H1 (cell line): ENCODE measurements at regions not wholly inside any gene's neighbourhood (a gene's known extent, or its start where the extent isn't known, plus 50 kb on each side); places are given as distances from the start of the nearest gene placed in this dataset.
A peak's percentile ranks its signal among the peaks of the same experiment; 100 is the strongest.

Experiments used
- CTCF ChIA-PET: fragments of 300-600 bp; sonication (Branson Sonifier 250); formaldehyde crosslinking; loops from one replicate; lab custom pipeline; 2021; ENCODE audit not compliant: partially characterized antibody; lab: Charles Lee
- POLR2A ChIA-PET: fragments of 300-600 bp; sonication (Branson Sonifier 250); formaldehyde crosslinking; loops from one replicate; lab custom pipeline; 2021; ENCODE audit warnings: inconsistent platforms; ENCODE audit not compliant: partially characterized antibody; lab: Charles Lee
- DNase-seq, 2 experiments: peaks; one replicate each; pipeline versions ENCODE4 v3.0.0 to v3.0.0-alpha.2; 2010 to 2022; ENCODE audit warnings: low spot score in 2 of 2, low read depth in 1 of 2, mixed read lengths in 1 of 2
- FAIRE-seq: peaks from 2 replicates; lab custom pipeline; 2011; peaks lifted over from hg19 to GRCh38; lab: Jason Lieb, UNC
- H2AFZ ChIP-seq: 2 replicates; pipeline ENCODE4 v1.8.1; 2012; ENCODE audit warnings: low read length, inconsistent platforms
- H2AK5ac ChIP-seq: 2 replicates; pipeline ENCODE4 v1.6.1; 2013; ENCODE audit warnings: low read depth, low read length
- H2BK120ac ChIP-seq: replicated peaks from 2 replicates; pipeline ENCODE3; 2013; ENCODE audit warnings: low read depth, low read length, inconsistent platforms
- H2BK12ac ChIP-seq: 2 replicates; pipeline ENCODE4 v1.6.1; 2013; ENCODE audit warnings: low read depth, low read length
- H2BK15ac ChIP-seq: 2 replicates; pipeline ENCODE4 v1.6.1; 2013; ENCODE audit warnings: low read length
- H2BK20ac ChIP-seq: 2 replicates; pipeline ENCODE4 v1.6.1; 2013; ENCODE audit warnings: low read length
- H2BK5ac ChIP-seq: 2 replicates; pipeline ENCODE4 v1.6.1; 2013; ENCODE audit warnings: low read depth, low read length
- H3K14ac ChIP-seq: 2 replicates; pipeline ENCODE4 v1.6.1; 2013; ENCODE audit warnings: inconsistent platforms; ENCODE audit not compliant: insufficient read length
- H3K18ac ChIP-seq: 2 replicates; pipeline ENCODE4 v1.6.1; 2013; ENCODE audit warnings: low read length; ENCODE audit errors: extremely low read depth
- H3K23ac ChIP-seq: 2 replicates; pipeline ENCODE4 v1.6.1; 2013; ENCODE audit warnings: inconsistent platforms; ENCODE audit not compliant: insufficient read length
- H3K23me2 ChIP-seq: 2 replicates; pipeline ENCODE4 v1.6.1; 2013; ENCODE audit warnings: low read depth, low read length
- H3K27ac ChIP-seq: 2 replicates; pipeline ENCODE4 v1.6.1; 2011; ENCODE audit warnings: low read depth, low read length, inconsistent platforms
- H3K27me3 ChIP-seq, 4 experiments: replicated peaks in 1 of 4; 1 replicate in 1 of 4; 2 replicates in 3 of 4; pipeline versions ENCODE4 v1.6.1 to v1.8.1; 2011 to 2013; ENCODE audit warnings: low read length in 3 of 4, mild to moderate bottlenecking in 3 of 4, inconsistent platforms in 2 of 4, mixed read lengths in 2 of 4, moderate library complexity in 1 of 4; ENCODE audit not compliant: control insufficient read depth in 3 of 4, insufficient read depth in 3 of 4; ENCODE audit errors: extremely low read depth in 1 of 4
- H3K36me3 ChIP-seq, 4 experiments: 2 replicates each; pipeline versions ENCODE4 v1.6.1 to v1.8.1; 2011 to 2013; ENCODE audit warnings: mild to moderate bottlenecking in 4 of 4, low read length in 3 of 4, moderate library complexity in 2 of 4, control low read depth in 1 of 4, inconsistent platforms in 1 of 4; ENCODE audit not compliant: insufficient read depth in 4 of 4, control insufficient read depth in 2 of 4
- H3K4ac ChIP-seq: replicated peaks from 2 replicates; pipeline ENCODE3; 2013; ENCODE audit warnings: low read length, low read depth, mixed read lengths, inconsistent platforms; ENCODE audit not compliant: insufficient read length
- H3K4me1 ChIP-seq, 4 experiments: replicated peaks in 1 of 4; 1 replicate in 1 of 4; 2 replicates in 3 of 4; pipeline versions ENCODE4 v1.6.1 to v1.8.1; 2011 to 2013; ENCODE audit warnings: low read length in 3 of 4, inconsistent platforms in 2 of 4, mixed read lengths in 1 of 4; ENCODE audit not compliant: insufficient read depth in 4 of 4, control insufficient read depth in 3 of 4
- H3K4me2 ChIP-seq, 2 experiments: 2 replicates each; pipeline versions ENCODE4 v1.6.1 to v1.8.1; 2011 to 2013; ENCODE audit warnings: low read depth in 2 of 2, low read length in 2 of 2, control low read depth in 1 of 2, inconsistent platforms in 1 of 2, mild to moderate bottlenecking in 1 of 2; ENCODE audit not compliant: insufficient read depth in 1 of 2
- H3K4me3 ChIP-seq, 4 experiments: fragments of 200-600, 300-600 bp in 1 of 4; sonication (generic), shearing (Covaris generic), sonication (Bioruptor Twin) in 1 of 4; 2 replicates each; pipeline versions ENCODE4 v1.5.1 to v1.8.1; 2011 to 2016; ENCODE audit warnings: low read length in 4 of 4, low read depth in 3 of 4, control low read depth in 2 of 4, inconsistent platforms in 2 of 4, mild to moderate bottlenecking in 2 of 4, mixed read lengths in 1 of 4, moderate library complexity in 1 of 4; ENCODE audit not compliant: insufficient read depth in 2 of 4; ENCODE audit errors: extremely low read depth in 1 of 4
- H3K56ac ChIP-seq: replicated peaks from 2 replicates; pipeline ENCODE3; 2013; ENCODE audit warnings: low read depth, mild to moderate bottlenecking, mixed read lengths, low read length, inconsistent platforms; ENCODE audit not compliant: insufficient read length
- H3K79me1 ChIP-seq: 2 replicates; pipeline ENCODE4 v1.6.1; 2013; ENCODE audit warnings: low read depth, low read length, control low read depth
- H3K79me2 ChIP-seq, 2 experiments: 2 replicates each; pipeline versions ENCODE4 v1.6.1 to v1.8.1; 2012 to 2013; ENCODE audit warnings: low read length in 2 of 2, mild to moderate bottlenecking in 2 of 2, inconsistent platforms in 1 of 2; ENCODE audit not compliant: insufficient read depth in 2 of 2, control insufficient read depth in 1 of 2
- H3K9ac ChIP-seq, 4 experiments: replicated peaks in 1 of 4; 1 replicate in 1 of 4; 2 replicates in 3 of 4; pipeline versions ENCODE4 v1.6.1 to v1.8.1; 2011 to 2013; ENCODE audit warnings: low read depth in 3 of 4, low read length in 3 of 4, control low read depth in 2 of 4, mild to moderate bottlenecking in 2 of 4, moderate library complexity in 2 of 4, inconsistent platforms in 1 of 4; ENCODE audit errors: extremely low read depth in 1 of 4
- H3K9me3 ChIP-seq, 2 experiments: 2 replicates each; pipeline versions ENCODE4 v1.6.1 to v1.8.1; 2012 to 2013; ENCODE audit warnings: mild to moderate bottlenecking in 2 of 2, moderate library complexity in 2 of 2, control low read depth in 1 of 2, inconsistent platforms in 1 of 2, low read depth in 1 of 2, low read length in 1 of 2, mixed read lengths in 1 of 2; ENCODE audit not compliant: insufficient read depth in 2 of 2
- H4K20me1 ChIP-seq, 2 experiments: replicated peaks in 1 of 2; 2 replicates each; pipeline versions ENCODE3 to v1.8.1; 2011 to 2013; ENCODE audit warnings: inconsistent platforms in 2 of 2, low read length in 2 of 2, mild to moderate bottlenecking in 1 of 2; ENCODE audit not compliant: insufficient read depth in 2 of 2, control insufficient read depth in 1 of 2
- H4K5ac ChIP-seq: 2 replicates; pipeline ENCODE4 v1.6.1; 2013; ENCODE audit warnings: low read length, low read depth, mixed read lengths, inconsistent platforms; ENCODE audit not compliant: insufficient read length
- H4K8ac ChIP-seq: 2 replicates; pipeline ENCODE4 v1.8.0; 2013; ENCODE audit warnings: mild to moderate bottlenecking, moderate library complexity, low read length, inconsistent platforms; ENCODE audit not compliant: insufficient read depth; ENCODE audit errors: extremely low read depth
- H4K91ac ChIP-seq: replicated peaks from 2 replicates; pipeline ENCODE3; 2013; ENCODE audit warnings: low read length, mixed read lengths, inconsistent platforms; ENCODE audit not compliant: insufficient read length
- EP300 ChIP-seq, 2 experiments: IDR thresholded peaks; 1 replicate in 1 of 2; 2 replicates in 1 of 2; pipeline ENCODE4 v1.6.1; 2011 to 2012; ENCODE audit warnings: low read depth in 2 of 2, low read length in 2 of 2, mild to moderate bottlenecking in 2 of 2, borderline replicate concordance in 1 of 2, inconsistent platforms in 1 of 2, moderate library complexity in 1 of 2
- RAD21 ChIP-seq, 2 experiments: IDR thresholded peaks in 1 of 2; conservative IDR thresholded peaks in 1 of 2; 2 replicates each; pipeline ENCODE4 v1.6.1; 2011; ENCODE audit warnings: low read depth in 2 of 2, low read length in 2 of 2, improper control_type of control experiment in 1 of 2, inconsistent platforms in 1 of 2, mild to moderate bottlenecking in 1 of 2, moderate library complexity in 1 of 2
- WGBS, 2 experiments: shearing (Covaris generic) in 1 of 2; methylation state at CpG; one replicate each; pipeline versions ENCODE4 v1.1.6 to v1.1.7; 2013 to 2015; ENCODE audit warnings: low lambda C conversion rate in 2 of 2, mixed read lengths in 2 of 2, inconsistent platforms in 1 of 2, low coverage in 1 of 2, missing lambda C conversion rate in 1 of 2; ENCODE audit not compliant: insufficient replicate concordance in 2 of 2, insufficient coverage in 1 of 2, insufficient read length in 1 of 2; ENCODE audit errors: extremely low coverage in 1 of 2, missing lambda C conversion rate in 1 of 2; 5-methylcytosine and 5-hydroxymethylcytosine counted together
- TF ChIP-seq, protein P1 (sequence below), 3 experiments: IDR thresholded peaks; 1 replicate in 2 of 3; 2 replicates in 1 of 3; pipeline versions ENCODE4 v1.5.1 to v1.6.1; 2011; ENCODE audit warnings: low read length in 3 of 3, mild to moderate bottlenecking in 3 of 3, inconsistent platforms in 2 of 3, low read depth in 1 of 3, moderate library complexity in 1 of 3; ENCODE audit not compliant: insufficient read depth in 1 of 3; ENCODE audit errors: control extremely low read depth in 1 of 3

DNA sequence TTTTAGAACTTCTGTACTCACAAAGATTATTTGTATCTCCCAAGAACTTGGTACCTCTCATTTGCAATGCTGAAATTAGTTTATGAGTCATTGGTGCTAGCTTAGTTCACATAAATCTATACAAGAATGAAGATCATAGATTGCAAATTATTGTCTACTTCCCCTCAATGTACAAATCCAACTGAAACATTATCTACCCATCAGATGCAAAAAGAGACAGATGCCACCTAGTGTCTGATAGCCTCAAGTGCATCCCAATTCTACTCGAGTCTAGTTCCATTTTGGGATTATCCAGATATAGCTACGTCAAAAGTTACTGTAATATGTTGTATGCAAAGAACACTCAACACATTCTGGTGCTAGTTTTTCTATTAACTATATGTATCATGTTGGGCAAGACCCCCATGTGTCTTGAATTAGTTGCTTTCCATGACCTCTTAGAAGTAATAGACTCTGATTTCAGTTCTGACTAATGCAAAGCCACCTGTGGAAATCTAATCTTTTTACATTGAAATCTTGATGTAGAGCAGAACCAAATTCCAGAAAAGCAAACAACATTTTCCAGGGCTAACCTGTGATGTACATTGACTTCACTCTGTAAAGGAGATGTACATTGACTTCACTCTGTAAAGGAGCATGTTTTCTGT, 210.0 kb downstream of the RBM43 start:
- Histone ChIP-seq H2BK20ac (no peak overlapping the region), H3K79me2 (no peaks in the 10 kb centered on the region), H4K5ac (no peak overlapping the region), H4K20me1 (no peaks in the 10 kb centered on the region), H2AK5ac (no peak overlapping the region), H3K9me3 (no peaks in the 10 kb centered on the region), H2AFZ (no peak overlapping the region), H3K56ac (no peak overlapping the region), H3K4me1 (no peaks in the 10 kb centered on the region), H3K18ac (no peak overlapping the region), H3K9ac (no peak overlapping the region), H3K4ac (no peak overlapping the region)
- WGBS, 2 experiments: 53% methylated on average over 2 of the region's 2 CpGs; no CpG with 5 or more reads in 1 of the 2 experiments
- CTCF ChIA-PET: interaction anchor here (0.6 to 3.7 kb wide), 33 partner anchors 9 to 1450 kb away, joined by 3 to 30 read pairs (median 4); no protein-coding TSS in a partner anchor
- TF ChIP-seq RAD21 (IDR thresholded peaks at IDR 0.05 in 1 of 2, conservative IDR thresholded peaks at IDR 0.05 in 1 of 2; ENCODE audit: low read depth in 2 of 2, low read length in 2 of 2) (peak; percentile 70 to 78), EP300 (IDR thresholded peaks at IDR 0.05; ENCODE audit: borderline replicate concordance in 1 of 2, low read depth in 2 of 2, low read length in 2 of 2) (no peak)
- TF ChIP-seq, protein P1, sequence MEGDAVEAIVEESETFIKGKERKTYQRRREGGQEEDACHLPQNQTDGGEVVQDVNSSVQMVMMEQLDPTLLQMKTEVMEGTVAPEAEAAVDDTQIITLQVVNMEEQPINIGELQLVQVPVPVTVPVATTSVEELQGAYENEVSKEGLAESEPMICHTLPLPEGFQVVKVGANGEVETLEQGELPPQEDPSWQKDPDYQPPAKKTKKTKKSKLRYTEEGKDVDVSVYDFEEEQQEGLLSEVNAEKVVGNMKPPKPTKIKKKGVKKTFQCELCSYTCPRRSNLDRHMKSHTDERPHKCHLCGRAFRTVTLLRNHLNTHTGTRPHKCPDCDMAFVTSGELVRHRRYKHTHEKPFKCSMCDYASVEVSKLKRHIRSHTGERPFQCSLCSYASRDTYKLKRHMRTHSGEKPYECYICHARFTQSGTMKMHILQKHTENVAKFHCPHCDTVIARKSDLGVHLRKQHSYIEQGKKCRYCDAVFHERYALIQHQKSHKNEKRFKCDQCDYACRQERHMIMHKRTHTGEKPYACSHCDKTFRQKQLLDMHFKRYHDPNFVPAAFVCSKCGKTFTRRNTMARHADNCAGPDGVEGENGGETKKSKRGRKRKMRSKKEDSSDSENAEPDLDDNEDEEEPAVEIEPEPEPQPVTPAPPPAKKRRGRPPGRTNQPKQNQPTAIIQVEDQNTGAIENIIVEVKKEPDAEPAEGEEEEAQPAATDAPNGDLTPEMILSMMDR (IDR thresholded peaks at IDR 0.05; ENCODE audit: control extremely low read depth in 1 of 3, insufficient read depth in 1 of 3, low read depth in 1 of 3, low read length in 3 of 3): peak in 2 of 3 experiments; percentile 45 to 78; a peak in 2 of 4 replicates
- TF ChIP-seq, all 59 proteins: peak for 2
- Histone ChIP-seq H2BK12ac (no peak overlapping the region), H2BK5ac (no peak overlapping the region), H3K23me2 (no peaks in the 10 kb centered on the region), H3K79me1 (no peaks in the 10 kb centered on the region), H3K27me3 (no peaks in the 10 kb centered on the region), H2BK120ac (no peak overlapping the region), H3K36me3 (no peaks in the 10 kb centered on the region), H3K27ac (no peak overlapping the region), H4K8ac (no peak overlapping the region), H3K14ac (no peak overlapping the region), H3K4me2 (no peak overlapping the region), H3K4me3 (no peak overlapping the region), H4K91ac (no peak overlapping the region), H2BK15ac (no peak overlapping the region), H3K23ac (no peak overlapping the region)
- POLR2A ChIA-PET: interaction anchor here (0.9 kb wide), 1 partner anchor 579 kb away, joined by 3 read pairs; no protein-coding TSS in a partner anchor
- DNase-seq: no peak
- peak; percentile 70 for FAIRE-seq
